WTC11 (cell line): ENCODE measurements at regions not wholly inside any gene's neighbourhood (a gene's known extent, or its start where the extent isn't known, plus 50 kb on each side); places are given as distances from the start of the nearest gene placed in this dataset.

Source experiments
- MYBL2 ChIP-seq: sonication (generic); formaldehyde crosslinking; IDR thresholded peaks from 2 replicates; pipeline ENCODE4 v1.8.1; 2023; ENCODE audit warnings: mild to moderate bottlenecking, moderate library complexity, missing genetic modification reagents
- SOX15 ChIP-seq: fragments of 250-450 bp; sonication (Bioruptor Pico); IDR thresholded peaks from 2 replicates; pipeline ENCODE4 v1.9.0; 2021; ENCODE audit warnings: mild to moderate bottlenecking
- TF ChIP-seq, protein P1 (sequence below): fragments of 200-600 bp; IDR thresholded peaks from 2 replicates; pipeline ENCODE4 v1.8.0; 2022; ENCODE audit warnings: antibody characterized with exemption

DNA sequence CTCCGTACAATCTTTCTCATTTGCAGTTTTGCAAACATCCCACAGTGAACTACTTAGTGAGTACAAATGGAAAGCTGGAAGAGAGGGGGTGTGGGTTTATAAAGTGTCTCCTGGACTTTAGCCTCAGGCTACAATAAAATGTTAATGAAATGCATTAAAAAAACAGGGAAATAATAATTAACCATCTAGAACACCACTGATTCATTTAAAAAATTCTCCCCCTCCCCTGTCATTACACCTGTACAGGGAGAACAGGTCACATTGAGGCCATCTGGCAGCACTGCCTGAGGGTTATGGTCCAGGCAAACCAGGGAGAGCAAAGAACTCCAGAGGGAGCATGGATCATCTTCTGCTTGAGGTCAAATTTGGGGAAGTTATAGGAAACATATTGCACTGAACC is 96.3 kb downstream of the TSPAN8 start:
- TF ChIP-seq, protein P1, sequence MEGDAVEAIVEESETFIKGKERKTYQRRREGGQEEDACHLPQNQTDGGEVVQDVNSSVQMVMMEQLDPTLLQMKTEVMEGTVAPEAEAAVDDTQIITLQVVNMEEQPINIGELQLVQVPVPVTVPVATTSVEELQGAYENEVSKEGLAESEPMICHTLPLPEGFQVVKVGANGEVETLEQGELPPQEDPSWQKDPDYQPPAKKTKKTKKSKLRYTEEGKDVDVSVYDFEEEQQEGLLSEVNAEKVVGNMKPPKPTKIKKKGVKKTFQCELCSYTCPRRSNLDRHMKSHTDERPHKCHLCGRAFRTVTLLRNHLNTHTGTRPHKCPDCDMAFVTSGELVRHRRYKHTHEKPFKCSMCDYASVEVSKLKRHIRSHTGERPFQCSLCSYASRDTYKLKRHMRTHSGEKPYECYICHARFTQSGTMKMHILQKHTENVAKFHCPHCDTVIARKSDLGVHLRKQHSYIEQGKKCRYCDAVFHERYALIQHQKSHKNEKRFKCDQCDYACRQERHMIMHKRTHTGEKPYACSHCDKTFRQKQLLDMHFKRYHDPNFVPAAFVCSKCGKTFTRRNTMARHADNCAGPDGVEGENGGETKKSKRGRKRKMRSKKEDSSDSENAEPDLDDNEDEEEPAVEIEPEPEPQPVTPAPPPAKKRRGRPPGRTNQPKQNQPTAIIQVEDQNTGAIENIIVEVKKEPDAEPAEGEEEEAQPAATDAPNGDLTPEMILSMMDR: no peak
- TF ChIP-seq SOX15 (CRISPR knock-in tag): no peak
- TF ChIP-seq MYBL2 (CRISPR knock-in tag): no peak
